Endodermal cell (in vitro differentiated cells): ENCODE measurements at regions not wholly inside any gene's neighbourhood (a gene's known extent, or its start where the extent isn't known, plus 50 kb on each side); places are given as distances from the start of the nearest gene placed in this dataset.

Experiments used
- DNase-seq: peaks from one replicate; pipeline ENCODE4 v3.0.0-alpha.2; 2017
- H3K27ac ChIP-seq: 2 replicates; pipeline ENCODE4 v1.5.1; 2013; ENCODE audit warnings: mild to moderate bottlenecking, low read depth, low read length, moderate library complexity
- H3K27me3 ChIP-seq: 2 replicates; pipeline ENCODE4 v1.6.1; 2013; ENCODE audit warnings: mild to moderate bottlenecking, low read length, moderate library complexity; ENCODE audit not compliant: insufficient read depth, control insufficient read depth, poor library complexity, severe bottlenecking
- H3K36me3 ChIP-seq: 2 replicates; pipeline ENCODE4 v1.7.0; 2013; ENCODE audit warnings: mild to moderate bottlenecking, low read length, moderate library complexity; ENCODE audit not compliant: control insufficient read depth, insufficient read depth
- H3K4me1 ChIP-seq: one replicate; pipeline ENCODE4 v1.7.0; 2013; ENCODE audit warnings: low read length; ENCODE audit not compliant: control insufficient read depth, insufficient read depth
- H3K4me3 ChIP-seq: 2 replicates; pipeline ENCODE4 v1.5.1; 2013; ENCODE audit warnings: mild to moderate bottlenecking, low read length, moderate library complexity
- H3K9ac ChIP-seq: 2 replicates; pipeline ENCODE4 v1.6.1; 2013; ENCODE audit warnings: mild to moderate bottlenecking, low read length, moderate library complexity; ENCODE audit not compliant: poor library complexity, severe bottlenecking; ENCODE audit errors: extremely low read depth
- H3K9me3 ChIP-seq: 2 replicates; pipeline ENCODE4 v1.6.1; 2013; ENCODE audit warnings: mild to moderate bottlenecking, low read length, moderate library complexity; ENCODE audit not compliant: control insufficient read depth
- H3K27ac Mint-ChIP-seq: 2 replicates; pipeline ENCODE4 v1.8.0; 2020; ENCODE audit warnings: mixed read lengths
- H3K27me3 Mint-ChIP-seq: 2 replicates; pipeline ENCODE4 v1.8.0; 2021; ENCODE audit warnings: mild to moderate bottlenecking, mixed read lengths; ENCODE audit not compliant: insufficient read depth
- H3K36me3 Mint-ChIP-seq: 2 replicates; pipeline ENCODE4 v1.8.0; 2020; ENCODE audit warnings: low read depth, mixed read lengths
- H3K4me1 Mint-ChIP-seq: 2 replicates; pipeline ENCODE4 v1.8.0; 2020; ENCODE audit warnings: mixed read lengths
- H3K4me3 Mint-ChIP-seq: 2 replicates; pipeline ENCODE4 v1.8.0; 2020; ENCODE audit warnings: mild to moderate bottlenecking, moderate library complexity, mixed read lengths
- H3K9me3 Mint-ChIP-seq: 2 replicates; pipeline ENCODE4 v1.8.0; 2020; ENCODE audit warnings: mild to moderate bottlenecking, mixed read lengths
- CTCF ChIP-seq: fragments of 200-600 bp; sonication (generic); conservative IDR thresholded peaks from 2 replicates; pipeline ENCODE4 v1.5.0; 2021; ENCODE audit warnings: antibody characterized with exemption, mild to moderate bottlenecking
- WGBS, 2 experiments: methylation state at CpG; one replicate each; pipeline versions ENCODE4 v1.1.5 to v1.1.7; 2013; ENCODE audit warnings: missing lambda C conversion rate in 2 of 2, mixed read lengths in 1 of 2; ENCODE audit not compliant: insufficient coverage in 1 of 2, insufficient read length in 1 of 2; 5-methylcytosine and 5-hydroxymethylcytosine counted together

GRCh38 chr12:115639648-115640012 is 637.9 kb downstream of the MED13L start:
- TF ChIP-seq CTCF = no peak
- no peaks in the 10 kb centered on the region for H3K9me3 Mint-ChIP-seq
- no peaks in the 10 kb centered on the region for H3K36me3 Mint-ChIP-seq
- H3K4me1 Mint-ChIP-seq = no peaks in the 10 kb centered on the region
- Histone ChIP-seq H3K9me3 (no peaks in the 10 kb centered on the region), H3K4me1 (no peaks in the 10 kb centered on the region), H3K27me3 (no peaks in the 10 kb centered on the region), H3K4me3 (no peak overlapping the region), H3K9ac (no peak overlapping the region), H3K27ac (no peak overlapping the region), H3K36me3 (no peaks in the 10 kb centered on the region)
- H3K27ac Mint-ChIP-seq = no peak overlapping the region
- 88% methylated on average over 5 of the region's 5 CpGs; no CpG with 5 or more reads in 1 of the 2 experiments for WGBS, 2 experiments
- peaks cover 12% of the 10 kb centered on the region for H3K27me3 Mint-ChIP-seq
- no peak overlapping the region for H3K4me3 Mint-ChIP-seq
- DNase-seq = no peak

- H3K4me3 Mint-ChIP-seq = no peak overlapping the region
- H3K36me3 ChIP-seq = no peaks in the 10 kb centered on the region
- 65 to 82% methylated on average over 10 to 13 of the region's 13 CpGs for WGBS, 2 experiments
- no peak overlapping the region for H3K27ac ChIP-seq
- H3K4me3 ChIP-seq = no peak overlapping the region
- no peak overlapping the region for H3K27ac Mint-ChIP-seq
- TF ChIP-seq CTCF = no peak
- no peaks in the 10 kb centered on the region for H3K9me3 ChIP-seq
- H3K9ac ChIP-seq = no peak overlapping the region
- H3K27me3 Mint-ChIP-seq = peaks cover 17% of the 10 kb centered on the region
- H3K4me1 ChIP-seq = no peaks in the 10 kb centered on the region
- H3K9me3 Mint-ChIP-seq = no peaks in the 10 kb centered on the region
- H3K36me3 Mint-ChIP-seq = no peaks in the 10 kb centered on the region
- H3K4me1 Mint-ChIP-seq = no peaks in the 10 kb centered on the region
- DNase-seq = peak; percentile 70
- no peaks in the 10 kb centered on the region for H3K27me3 ChIP-seq
Measured at GRCh38 chr12:115638733-115639647, 638.5 kb downstream of the MED13L start.

- no peak for DNase-seq
- Histone ChIP-seq H3K4me1 (no peaks in the 10 kb centered on the region), H3K4me3 (no peak overlapping the region), H3K36me3 (no peaks in the 10 kb centered on the region), H3K27me3 (no peaks in the 10 kb centered on the region), H3K9ac (no peak overlapping the region), H3K27ac (no peak overlapping the region), H3K9me3 (no peaks in the 10 kb centered on the region)
- Mint-ChIP-seq H3K9me3 (no peaks in the 10 kb centered on the region), H3K27me3 (peaks cover 21% of the 10 kb centered on the region), H3K27ac (no peak overlapping the region), H3K4me3 (no peak overlapping the region), H3K4me1 (peaks cover 3% of the 10 kb centered on the region), H3K36me3 (no peaks in the 10 kb centered on the region)
- 85 to 89% methylated on average over 9 of the region's 9 CpGs for WGBS, 2 experiments
- no peak for TF ChIP-seq CTCF
Measured at GRCh38 chr12:115636546-115636945, 640.9 kb downstream of the MED13L start.
